ENCODE measurements at regions not wholly inside any gene's neighbourhood (a gene's known extent, or its start where the extent isn't known, plus 50 kb on each side); places are given as distances from the start of the nearest gene placed in this dataset.

GRCh38 chr2:45242161-45242741 is 233.0 kb upstream of the SIX2 start:
- TF ChIP-seq, protein P1, sequence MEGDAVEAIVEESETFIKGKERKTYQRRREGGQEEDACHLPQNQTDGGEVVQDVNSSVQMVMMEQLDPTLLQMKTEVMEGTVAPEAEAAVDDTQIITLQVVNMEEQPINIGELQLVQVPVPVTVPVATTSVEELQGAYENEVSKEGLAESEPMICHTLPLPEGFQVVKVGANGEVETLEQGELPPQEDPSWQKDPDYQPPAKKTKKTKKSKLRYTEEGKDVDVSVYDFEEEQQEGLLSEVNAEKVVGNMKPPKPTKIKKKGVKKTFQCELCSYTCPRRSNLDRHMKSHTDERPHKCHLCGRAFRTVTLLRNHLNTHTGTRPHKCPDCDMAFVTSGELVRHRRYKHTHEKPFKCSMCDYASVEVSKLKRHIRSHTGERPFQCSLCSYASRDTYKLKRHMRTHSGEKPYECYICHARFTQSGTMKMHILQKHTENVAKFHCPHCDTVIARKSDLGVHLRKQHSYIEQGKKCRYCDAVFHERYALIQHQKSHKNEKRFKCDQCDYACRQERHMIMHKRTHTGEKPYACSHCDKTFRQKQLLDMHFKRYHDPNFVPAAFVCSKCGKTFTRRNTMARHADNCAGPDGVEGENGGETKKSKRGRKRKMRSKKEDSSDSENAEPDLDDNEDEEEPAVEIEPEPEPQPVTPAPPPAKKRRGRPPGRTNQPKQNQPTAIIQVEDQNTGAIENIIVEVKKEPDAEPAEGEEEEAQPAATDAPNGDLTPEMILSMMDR (IDR thresholded peaks at IDR 0.05; ENCODE audit: borderline replicate concordance, insufficient read depth, low read depth, low read length), result no peak
- no peak overlapping the region for H3K4me3 ChIP-seq (ENCODE audit: low read depth, low read length)

- TF ChIP-seq, protein P1 (IDR thresholded peaks at IDR 0.05; ENCODE audit: borderline replicate concordance, insufficient read depth, low read depth, low read length), result no peak
- H3K4me3 ChIP-seq (ENCODE audit: low read depth, low read length), result no peak overlapping the region
These were observed 231.9 kb upstream of the SIX2 start for GRCh38 chr2:45241061-45241561.

DNA sequence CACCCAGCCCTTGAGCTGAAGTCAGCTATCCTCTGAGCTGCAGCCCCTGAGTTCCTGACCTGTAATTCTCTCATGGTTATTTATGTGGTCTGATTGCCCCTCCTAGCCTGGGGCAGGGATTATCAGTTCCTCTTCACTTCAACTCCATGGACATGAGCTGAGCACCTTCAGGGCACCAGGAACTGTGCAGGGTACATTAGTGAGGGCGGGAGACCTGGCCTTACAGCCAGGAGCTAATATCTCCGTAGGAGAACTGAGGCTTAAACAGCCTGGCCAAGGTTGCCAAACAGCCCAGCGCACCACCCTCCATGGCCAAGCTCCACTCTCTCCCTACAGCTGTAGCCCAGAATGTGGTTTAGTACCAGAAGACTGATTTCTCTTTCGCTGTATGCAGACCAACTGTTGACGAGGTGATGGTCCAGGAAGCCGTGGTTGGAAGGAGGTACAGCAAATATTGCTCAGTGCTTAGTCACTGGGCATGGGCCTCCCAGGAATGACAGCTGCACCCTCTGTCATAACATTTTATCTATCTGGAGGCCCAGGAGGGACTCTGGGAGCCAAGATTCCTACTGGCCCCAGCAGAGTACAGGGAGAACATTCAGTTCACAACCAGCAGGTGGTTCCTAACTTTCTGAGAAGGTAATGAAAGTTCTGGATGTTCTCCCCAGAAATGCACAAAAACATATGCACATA is 228.7 kb upstream of the SIX2 start:
- TF ChIP-seq, protein P1 (IDR thresholded peaks at IDR 0.05; ENCODE audit: borderline replicate concordance, insufficient read depth, low read depth, low read length), result no peak

GRCh38 chr2:45237128-45237527 is 227.9 kb upstream of the SIX2 start:
- TF ChIP-seq, protein P1 (IDR thresholded peaks at IDR 0.05; ENCODE audit: borderline replicate concordance, insufficient read depth, low read depth, low read length), result no peak
- no peak overlapping the region for H3K4me3 ChIP-seq (ENCODE audit: low read depth, low read length)

More for the DNA sequence above, 228.7 kb upstream of the SIX2 start:
- H3K4me3 ChIP-seq (ENCODE audit: low read depth, low read length), result no peak overlapping the region

GRCh38 chr2:45236268-45236667 is 227.0 kb upstream of the SIX2 start:
- H3K4me3 ChIP-seq (ENCODE audit: low read depth, low read length), result no peak overlapping the region
- TF ChIP-seq, protein P1 (IDR thresholded peaks at IDR 0.05; ENCODE audit: borderline replicate concordance, insufficient read depth, low read depth, low read length), result no peak

DNA sequence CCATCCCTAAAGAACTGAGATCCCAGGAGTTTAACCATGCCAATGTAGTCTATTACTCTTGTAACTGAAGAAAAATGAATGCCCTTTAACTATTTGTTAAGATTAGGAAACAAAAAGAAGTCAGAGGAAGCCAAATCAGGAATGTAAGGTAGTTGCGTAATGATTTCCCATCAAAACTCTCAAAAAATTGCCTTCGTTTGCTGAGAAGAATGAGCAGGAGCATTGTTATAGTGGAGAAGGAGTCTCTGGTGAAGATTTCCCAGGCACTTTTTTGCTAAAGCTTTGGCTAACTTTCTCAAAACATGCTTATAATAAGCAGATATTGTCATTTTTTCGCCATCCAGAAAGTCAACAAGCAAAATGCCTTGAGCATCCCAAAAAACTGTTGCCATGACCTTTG is 224.0 kb upstream of the SIX2 start:
- TF ChIP-seq, protein P1 (IDR thresholded peaks at IDR 0.05; ENCODE audit: borderline replicate concordance, insufficient read depth, low read depth, low read length), result no peak

GRCh38 chr2:45232818-45233217 is 223.6 kb upstream of the SIX2 start:
- no peak overlapping the region for H3K4me3 ChIP-seq (ENCODE audit: low read depth, low read length)
- TF ChIP-seq, protein P1 (IDR thresholded peaks at IDR 0.05; ENCODE audit: borderline replicate concordance, insufficient read depth, low read depth, low read length), result no peak

More for the DNA sequence above, 224.0 kb upstream of the SIX2 start:
- H3K4me3 ChIP-seq (ENCODE audit: low read depth, low read length), result no peak overlapping the region
